HepG2 (cell line): ENCODE measurements at regions not wholly inside any gene's neighbourhood (a gene's known extent, or its start where the extent isn't known, plus 50 kb on each side); places are given as distances from the start of the nearest gene placed in this dataset.

Source experiments
- ATAC-seq: fragments of 200-7000 bp; cut with Tn5 transposase; 3 replicates; pipeline ENCODE4 v1.9.1; 2020; ENCODE audit warnings: mild to moderate bottlenecking, moderate library complexity
- BruUV-seq: library from RNA; stranded (reverse); fragments of 400-500 nt; replicated peaks from 2 replicates; lab custom pipeline; 2021; lab: Mats Ljungman, UMichigan
- CTCF ChIA-PET: fragments of 300-600 bp; formaldehyde crosslinking; extraction: SDS; loops from one replicate; lab custom pipeline; 2021; ENCODE audit warnings: low total read pairs, inconsistent platforms, low intra/inter-chr PET ratio; lab: Yijun Ruan, JAX
- POLR2A ChIA-PET: fragments of 350-600 bp; sonication (Branson Sonifier 250); formaldehyde crosslinking; loops from one replicate; lab custom pipeline; 2020; ENCODE audit warnings: antibody characterized with exemption, inconsistent platforms; lab: Yijun Ruan, JAX
- DNase-seq: peaks from one replicate; pipeline ENCODE4 v3.0.0-alpha.2; 2015; ENCODE audit warnings: low spot score
- FAIRE-seq: peaks from 3 replicates; lab custom pipeline; 2011; peaks lifted over from hg19 to GRCh38; lab: Jason Lieb, UNC
- H2AFZ ChIP-seq: one replicate; pipeline ENCODE4 v1.6.1; 2011; ENCODE audit warnings: low read length, inconsistent platforms
- H3K27ac ChIP-seq: fragments of 300-600 bp; 3 replicates; pipeline ENCODE4 v1.8.0; 2011; ENCODE audit warnings: mixed run types, mild to moderate bottlenecking, mixed read lengths, low read length, inconsistent platforms; ENCODE audit not compliant: insufficient read depth; ENCODE audit errors: extremely low read length
- H3K27me3 ChIP-seq, 2 experiments: fragments of 200-600 bp in 1 of 2; 2 replicates in 1 of 2; 3 replicates in 1 of 2; pipeline versions ENCODE4 v1.6.0 to v1.8.0; 2011; ENCODE audit warnings: low read length in 2 of 2, mild to moderate bottlenecking in 2 of 2, moderate library complexity in 2 of 2, inconsistent platforms in 1 of 2; ENCODE audit not compliant: insufficient read depth in 2 of 2, control insufficient read depth in 1 of 2
- H3K36me3 ChIP-seq, 2 experiments: fragments of 200-600 bp in 1 of 2; replicated peaks in 1 of 2; 2 replicates in 1 of 2; 3 replicates in 1 of 2; pipeline versions ENCODE4 v1.5.1 to v1.8.0; 2011; ENCODE audit warnings: low read length in 2 of 2, inconsistent platforms in 1 of 2; ENCODE audit not compliant: insufficient read depth in 2 of 2, control insufficient read depth in 1 of 2
- H3K4me1 ChIP-seq: 2 replicates; pipeline ENCODE4 v1.5.1; 2012; ENCODE audit warnings: low read length, inconsistent platforms; ENCODE audit not compliant: insufficient read depth
- H3K4me2 ChIP-seq: 2 replicates; pipeline ENCODE4 v1.6.0; 2011; ENCODE audit warnings: low read depth, low read length, inconsistent platforms
- H3K4me3 ChIP-seq, 3 experiments: fragments of 200-600 bp in 1 of 3; sonication (generic), shearing (Covaris generic) in 1 of 3; replicated peaks in 1 of 3; 2 replicates each; pipeline ENCODE4 v1.5.1; 2011 to 2016; ENCODE audit warnings: low read length in 3 of 3, inconsistent platforms in 2 of 3, low read depth in 2 of 3, mild to moderate bottlenecking in 2 of 3, control low read depth in 1 of 3, mixed read lengths in 1 of 3; ENCODE audit not compliant: insufficient read depth in 1 of 3
- H3K79me2 ChIP-seq: one replicate; pipeline ENCODE4 v1.6.1; 2011; ENCODE audit warnings: low read length, inconsistent platforms; ENCODE audit not compliant: insufficient read depth
- H3K9ac ChIP-seq: 2 replicates; pipeline ENCODE4 v1.6.0; 2011; ENCODE audit warnings: mild to moderate bottlenecking, low read depth, low read length, inconsistent platforms; ENCODE audit not compliant: insufficient read depth
- H3K9me3 ChIP-seq: 2 replicates; pipeline ENCODE4 v1.5.1; 2012; ENCODE audit warnings: mild to moderate bottlenecking, low read length
- H4K20me1 ChIP-seq: 2 replicates; pipeline ENCODE4 v1.6.0; 2011; ENCODE audit warnings: inconsistent platforms, mild to moderate bottlenecking, low read length, moderate library complexity; ENCODE audit not compliant: insufficient read depth
- CEBPG ChIP-seq: IDR thresholded peaks from 2 replicates; pipeline ENCODE4 v1.6.1; 2016
- CENPT ChIP-seq: sonication (generic); formaldehyde crosslinking; IDR thresholded peaks from 2 replicates; pipeline ENCODE4 v1.8.0; 2022; ENCODE audit warnings: low read depth, mild to moderate bottlenecking, moderate library complexity, missing genetic modification reagents
- ETV5 ChIP-seq: IDR thresholded peaks from 2 replicates; pipeline ENCODE4 v1.6.1; 2018; ENCODE audit warnings: missing biosample characterization, missing genetic modification reagents, inconsistent platforms, borderline replicate concordance
- GRHL1 ChIP-seq: sonication (generic); formaldehyde crosslinking; conservative IDR thresholded peaks from 2 replicates; pipeline ENCODE4 v1.8.0; 2022; ENCODE audit warnings: missing genetic modification reagents
- HCFC1 ChIP-seq: fragments of 150-350 bp; IDR thresholded peaks from 2 replicates; pipeline ENCODE4 v1.6.1; 2014; ENCODE audit warnings: low read depth, low read length
- KLF11 ChIP-seq: IDR thresholded peaks from 2 replicates; pipeline ENCODE4 v1.6.1; 2016; ENCODE audit warnings: missing compliant biosample characterization
- KLF16 ChIP-seq, 2 experiments: sonication (generic) in 1 of 2; formaldehyde crosslinking in 1 of 2; IDR thresholded peaks; 2 replicates each; pipeline versions ENCODE4 v1.6.1 to v1.8.0; 2016 to 2023; ENCODE audit warnings: missing genetic modification reagents in 2 of 2, missing compliant biosample characterization in 1 of 2
- MIER2 ChIP-seq: IDR thresholded peaks from 2 replicates; pipeline ENCODE4 v1.6.1; 2016; ENCODE audit warnings: missing biosample characterization, missing genetic modification reagents
- NCOA2 ChIP-seq: sonication (generic); formaldehyde crosslinking; IDR thresholded peaks from 2 replicates; pipeline ENCODE4 v1.8.0; 2022; ENCODE audit warnings: inconsistent platforms
- RXRB ChIP-seq: IDR thresholded peaks from 2 replicates; pipeline ENCODE4 v1.6.1; 2016; ENCODE audit warnings: borderline replicate concordance, missing genetic modification reagents, missing compliant biosample characterization
- SRY ChIP-seq: sonication (generic); formaldehyde crosslinking; IDR thresholded peaks from 2 replicates; pipeline ENCODE4 v1.8.0; 2022; ENCODE audit warnings: mild to moderate bottlenecking, missing genetic modification reagents
- THAP11 ChIP-seq: IDR thresholded peaks from 2 replicates; pipeline ENCODE4 v1.6.1; 2016; ENCODE audit warnings: missing biosample characterization, missing genetic modification reagents
- ZBTB14 ChIP-seq: sonication (generic); formaldehyde crosslinking; IDR thresholded peaks from 2 replicates; pipeline ENCODE4 v1.4.0; 2020; ENCODE audit warnings: missing genetic modification reagents
- ZEB1 ChIP-seq: IDR thresholded peaks from 2 replicates; pipeline ENCODE4 v1.6.1; 2012; ENCODE audit warnings: mild to moderate bottlenecking, low read depth, inconsistent platforms; ENCODE audit not compliant: insufficient replicate concordance
- ZMAT3 ChIP-seq: sonication (generic); formaldehyde crosslinking; conservative IDR thresholded peaks from 2 replicates; pipeline ENCODE4 v1.7.0; 2021; ENCODE audit warnings: missing genetic modification reagents
- ZNF121 ChIP-seq: sonication (generic); formaldehyde crosslinking; IDR thresholded peaks from 2 replicates; pipeline ENCODE4 v1.5.0; 2020; ENCODE audit warnings: mild to moderate bottlenecking, missing genetic modification reagents
- ZNF234 ChIP-seq: sonication (generic); formaldehyde crosslinking; conservative IDR thresholded peaks from 2 replicates; pipeline ENCODE4 v1.5.1; 2020; ENCODE audit warnings: mild to moderate bottlenecking, missing genetic modification reagents
- ZNF292 ChIP-seq: sonication (generic); formaldehyde crosslinking; IDR thresholded peaks from 2 replicates; pipeline ENCODE4 v1.8.1; 2022; ENCODE audit warnings: mild to moderate bottlenecking, low read depth, missing genetic modification reagents, borderline replicate concordance
- ZNF607 ChIP-seq: sonication (generic); formaldehyde crosslinking; IDR thresholded peaks from 2 replicates; pipeline ENCODE4 v1.5.1; 2020; ENCODE audit warnings: missing genetic modification reagents, mild to moderate bottlenecking, borderline replicate concordance
- WGBS: methylation state at CpG from one replicate; pipeline ENCODE4 v1.1.6; 2017; ENCODE audit warnings: low lambda C conversion rate; 5-methylcytosine and 5-hydroxymethylcytosine counted together
- in situ Hi-C: cut with HindIII; loops from 2 replicates; pipeline ENCODE4 v1.10.0; 2017; ENCODE audit warnings: low pct_unique_long_range_greater_than_20kb; ENCODE audit not compliant: extremely low pct_ligation_motif_present
- intact Hi-C: fragments of 100-400 bp; cut with micrococcal nuclease; formaldehyde crosslinking; loops from one replicate; pipeline ENCODE4 v1.10.0; 2022; ENCODE audit not compliant: unreplicated experiment

- H2AFZ ChIP-seq = no peak overlapping the region
- H3K9me3 ChIP-seq = peaks cover 13% of the 10 kb centered on the region
- intact Hi-C loops = no loop called here
- no peak overlapping the region for H3K27ac ChIP-seq
- ChIA-PET CTCF (no interaction called here), POLR2A (no interaction called here)
- no peaks in the 10 kb centered on the region for H3K4me1 ChIP-seq
- no peak overlapping the region for H3K4me3 ChIP-seq
- WGBS = 0% methylated on average over 3 of the region's 3 CpGs
- H3K9ac ChIP-seq = no peak overlapping the region
- no peaks in the 10 kb centered on the region; a peak in 1 of 5 replicates for H3K27me3 ChIP-seq
- ATAC-seq (no peak), FAIRE-seq (no peak), DNase-seq (no peak)
- in situ Hi-C loops = no loop called here
- no peak overlapping the region for H3K4me2 ChIP-seq
- BruUV-seq = no TSS peak
- no peaks in the 10 kb centered on the region for H3K79me2 ChIP-seq
- no peak for TF ChIP-seq HCFC1
- no peak for TF ChIP-seq MIER2 (CRISPR knock-in tag)
- no peak for TF ChIP-seq RXRB (CRISPR knock-in tag)
- no peak for TF ChIP-seq KLF11 (CRISPR knock-in tag)
- no peak for TF ChIP-seq ZNF292 (CRISPR knock-in tag)
- TF ChIP-seq THAP11 (CRISPR knock-in tag) = no peak
- no peak for TF ChIP-seq ZBTB14
- H3K36me3 ChIP-seq = no peaks in the 10 kb centered on the region
- H4K20me1 ChIP-seq = no peaks in the 10 kb centered on the region
Observed at GRCh38 chr13:36764536-36764935, 54.5 kb upstream of the RFXAP start.

GRCh38 chr13:36764957-36765356, 54.1 kb upstream of the RFXAP start:
- WGBS = 0% methylated on average over 1 of the region's 1 CpG
- Histone ChIP-seq H3K27me3 (no peaks in the 10 kb centered on the region; a peak in 1 of 5 replicates), H4K20me1 (no peaks in the 10 kb centered on the region), H3K4me2 (no peak overlapping the region), H3K79me2 (no peaks in the 10 kb centered on the region), H3K4me1 (no peaks in the 10 kb centered on the region), H3K9me3 (peaks cover 13% of the 10 kb centered on the region), H3K36me3 (no peaks in the 10 kb centered on the region), H2AFZ (no peak overlapping the region), H3K9ac (no peak overlapping the region), H3K27ac (no peak overlapping the region), H3K4me3 (no peak overlapping the region)
- no TSS peak for BruUV-seq
- DNase-seq (no peak), FAIRE-seq (no peak), ATAC-seq (no peak)
- in situ Hi-C loops (no loop called here), intact Hi-C loops (no loop called here)
- ChIA-PET CTCF (no interaction called here), POLR2A (no interaction called here)
- TF ChIP-seq ZEB1 = no peak
- TF ChIP-seq GRHL1 = no peak
- no peak for TF ChIP-seq NCOA2 (CRISPR knock-in tag)
- no peak for TF ChIP-seq ZMAT3 (CRISPR knock-in tag)
- TF ChIP-seq SRY (CRISPR knock-in tag) = no peak
- TF ChIP-seq ZNF121 (CRISPR knock-in tag) = no peak
- no peak for TF ChIP-seq ETV5 (CRISPR knock-in tag)
- no peak for TF ChIP-seq KLF16 (CRISPR knock-in tag; IDR thresholded peaks at IDR 0.05)
- TF ChIP-seq CEBPG (CRISPR knock-in tag) = no peak
- no peak for TF ChIP-seq CENPT (CRISPR knock-in tag)
- TF ChIP-seq ZNF234 (CRISPR knock-in tag) = no peak
- no peak for TF ChIP-seq ZNF607
